HepG2 (cell line): ENCODE measurements at regions not wholly inside any gene's neighbourhood (a gene's known extent, or its start where the extent isn't known, plus 50 kb on each side); places are given as distances from the start of the nearest gene placed in this dataset.

Experiments
- ARHGAP35 ChIP-seq: sonication (generic); formaldehyde crosslinking; IDR thresholded peaks from 2 replicates; pipeline ENCODE4 v1.9.0; 2022; ENCODE audit warnings: mild to moderate bottlenecking, inconsistent platforms, moderate library complexity, missing genetic modification reagents, borderline replicate concordance
- JUND ChIP-seq: sonication (generic); formaldehyde crosslinking; IDR thresholded peaks from 2 replicates; pipeline ENCODE4 v1.8.0; 2022; ENCODE audit warnings: mild to moderate bottlenecking, missing genetic modification reagents
- ZNF672 ChIP-seq: sonication (generic); formaldehyde crosslinking; IDR thresholded peaks from 2 replicates; pipeline ENCODE4 v1.8.1; 2022; ENCODE audit warnings: missing genetic modification reagents
- ZNF768 ChIP-seq: sonication (generic); formaldehyde crosslinking; IDR thresholded peaks from 2 replicates; pipeline ENCODE4 v1.4.0; 2020; ENCODE audit warnings: missing genetic modification reagents
- TF ChIP-seq, protein P1 (sequence below): sonication (generic); formaldehyde crosslinking; IDR thresholded peaks from 2 replicates; pipeline ENCODE4 v1.4.0; 2020; ENCODE audit warnings: mild to moderate bottlenecking, missing genetic modification reagents
- TF ChIP-seq, protein P2 (sequence below): IDR thresholded peaks from 2 replicates; pipeline ENCODE4 v1.6.1; 2016; ENCODE audit warnings: missing biosample characterization, missing genetic modification reagents, low read depth
- TF ChIP-seq, protein P3 (sequence below): sonication (generic); formaldehyde crosslinking; IDR thresholded peaks from 2 replicates; pipeline ENCODE4 v1.5.0; 2020; ENCODE audit warnings: mild to moderate bottlenecking, missing genetic modification reagents, borderline replicate concordance

DNA sequence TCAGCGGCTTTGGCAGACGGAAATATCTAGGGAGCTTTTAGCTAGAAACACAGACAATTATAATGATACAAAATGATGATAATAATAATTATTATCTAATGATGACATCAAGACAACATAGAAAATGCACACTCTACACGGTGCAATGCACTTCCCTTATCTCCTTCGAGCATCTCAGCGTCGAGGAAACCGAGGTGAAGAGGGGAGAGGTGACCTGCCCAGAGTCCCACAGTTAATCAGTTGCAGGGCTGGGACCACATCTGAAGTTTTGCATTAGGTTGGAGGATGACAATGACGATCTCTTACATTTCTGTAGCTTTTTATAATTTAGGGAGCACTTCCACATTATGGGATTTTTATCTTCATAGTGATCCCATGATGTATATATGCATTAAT, 130.2 kb downstream of the PAPOLA start (continued):
- TF ChIP-seq, protein P1, sequence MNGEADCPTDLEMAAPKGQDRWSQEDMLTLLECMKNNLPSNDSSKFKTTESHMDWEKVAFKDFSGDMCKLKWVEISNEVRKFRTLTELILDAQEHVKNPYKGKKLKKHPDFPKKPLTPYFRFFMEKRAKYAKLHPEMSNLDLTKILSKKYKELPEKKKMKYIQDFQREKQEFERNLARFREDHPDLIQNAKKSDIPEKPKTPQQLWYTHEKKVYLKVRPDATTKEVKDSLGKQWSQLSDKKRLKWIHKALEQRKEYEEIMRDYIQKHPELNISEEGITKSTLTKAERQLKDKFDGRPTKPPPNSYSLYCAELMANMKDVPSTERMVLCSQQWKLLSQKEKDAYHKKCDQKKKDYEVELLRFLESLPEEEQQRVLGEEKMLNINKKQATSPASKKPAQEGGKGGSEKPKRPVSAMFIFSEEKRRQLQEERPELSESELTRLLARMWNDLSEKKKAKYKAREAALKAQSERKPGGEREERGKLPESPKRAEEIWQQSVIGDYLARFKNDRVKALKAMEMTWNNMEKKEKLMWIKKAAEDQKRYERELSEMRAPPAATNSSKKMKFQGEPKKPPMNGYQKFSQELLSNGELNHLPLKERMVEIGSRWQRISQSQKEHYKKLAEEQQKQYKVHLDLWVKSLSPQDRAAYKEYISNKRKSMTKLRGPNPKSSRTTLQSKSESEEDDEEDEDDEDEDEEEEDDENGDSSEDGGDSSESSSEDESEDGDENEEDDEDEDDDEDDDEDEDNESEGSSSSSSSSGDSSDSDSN (CRISPR knock-in tag), result no peak
- no peak for TF ChIP-seq JUND (CRISPR knock-in tag)
- no peak for TF ChIP-seq ZNF672 (CRISPR knock-in tag)
- TF ChIP-seq ZNF768, result no peak
- no peak for TF ChIP-seq ARHGAP35
- TF ChIP-seq, protein P2, sequence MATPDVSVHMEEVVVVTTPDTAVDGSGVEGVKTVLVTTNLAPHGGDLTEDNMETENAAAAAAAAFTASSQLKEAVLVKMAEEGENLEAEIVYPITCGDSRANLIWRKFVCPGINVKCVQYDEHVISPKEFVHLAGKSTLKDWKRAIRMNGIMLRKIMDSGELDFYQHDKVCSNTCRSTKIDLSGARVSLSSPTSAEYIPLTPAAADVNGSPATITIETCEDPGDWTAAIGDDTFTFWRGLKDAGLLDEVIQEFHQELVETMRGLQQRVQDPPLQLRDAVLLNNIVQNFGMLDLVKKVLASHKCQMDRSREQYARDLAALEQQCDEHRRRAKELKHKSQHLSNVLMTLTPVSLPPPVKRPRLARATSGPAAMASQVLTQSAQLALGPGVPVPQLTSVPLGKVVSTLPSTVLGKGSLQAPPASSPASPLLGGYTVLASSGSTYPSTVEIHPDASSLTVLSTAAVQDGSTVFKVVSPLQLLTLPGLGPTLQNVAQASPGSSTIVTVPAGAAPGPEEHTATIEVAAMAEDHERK (CRISPR knock-in tag), result no peak
- TF ChIP-seq, protein P3, sequence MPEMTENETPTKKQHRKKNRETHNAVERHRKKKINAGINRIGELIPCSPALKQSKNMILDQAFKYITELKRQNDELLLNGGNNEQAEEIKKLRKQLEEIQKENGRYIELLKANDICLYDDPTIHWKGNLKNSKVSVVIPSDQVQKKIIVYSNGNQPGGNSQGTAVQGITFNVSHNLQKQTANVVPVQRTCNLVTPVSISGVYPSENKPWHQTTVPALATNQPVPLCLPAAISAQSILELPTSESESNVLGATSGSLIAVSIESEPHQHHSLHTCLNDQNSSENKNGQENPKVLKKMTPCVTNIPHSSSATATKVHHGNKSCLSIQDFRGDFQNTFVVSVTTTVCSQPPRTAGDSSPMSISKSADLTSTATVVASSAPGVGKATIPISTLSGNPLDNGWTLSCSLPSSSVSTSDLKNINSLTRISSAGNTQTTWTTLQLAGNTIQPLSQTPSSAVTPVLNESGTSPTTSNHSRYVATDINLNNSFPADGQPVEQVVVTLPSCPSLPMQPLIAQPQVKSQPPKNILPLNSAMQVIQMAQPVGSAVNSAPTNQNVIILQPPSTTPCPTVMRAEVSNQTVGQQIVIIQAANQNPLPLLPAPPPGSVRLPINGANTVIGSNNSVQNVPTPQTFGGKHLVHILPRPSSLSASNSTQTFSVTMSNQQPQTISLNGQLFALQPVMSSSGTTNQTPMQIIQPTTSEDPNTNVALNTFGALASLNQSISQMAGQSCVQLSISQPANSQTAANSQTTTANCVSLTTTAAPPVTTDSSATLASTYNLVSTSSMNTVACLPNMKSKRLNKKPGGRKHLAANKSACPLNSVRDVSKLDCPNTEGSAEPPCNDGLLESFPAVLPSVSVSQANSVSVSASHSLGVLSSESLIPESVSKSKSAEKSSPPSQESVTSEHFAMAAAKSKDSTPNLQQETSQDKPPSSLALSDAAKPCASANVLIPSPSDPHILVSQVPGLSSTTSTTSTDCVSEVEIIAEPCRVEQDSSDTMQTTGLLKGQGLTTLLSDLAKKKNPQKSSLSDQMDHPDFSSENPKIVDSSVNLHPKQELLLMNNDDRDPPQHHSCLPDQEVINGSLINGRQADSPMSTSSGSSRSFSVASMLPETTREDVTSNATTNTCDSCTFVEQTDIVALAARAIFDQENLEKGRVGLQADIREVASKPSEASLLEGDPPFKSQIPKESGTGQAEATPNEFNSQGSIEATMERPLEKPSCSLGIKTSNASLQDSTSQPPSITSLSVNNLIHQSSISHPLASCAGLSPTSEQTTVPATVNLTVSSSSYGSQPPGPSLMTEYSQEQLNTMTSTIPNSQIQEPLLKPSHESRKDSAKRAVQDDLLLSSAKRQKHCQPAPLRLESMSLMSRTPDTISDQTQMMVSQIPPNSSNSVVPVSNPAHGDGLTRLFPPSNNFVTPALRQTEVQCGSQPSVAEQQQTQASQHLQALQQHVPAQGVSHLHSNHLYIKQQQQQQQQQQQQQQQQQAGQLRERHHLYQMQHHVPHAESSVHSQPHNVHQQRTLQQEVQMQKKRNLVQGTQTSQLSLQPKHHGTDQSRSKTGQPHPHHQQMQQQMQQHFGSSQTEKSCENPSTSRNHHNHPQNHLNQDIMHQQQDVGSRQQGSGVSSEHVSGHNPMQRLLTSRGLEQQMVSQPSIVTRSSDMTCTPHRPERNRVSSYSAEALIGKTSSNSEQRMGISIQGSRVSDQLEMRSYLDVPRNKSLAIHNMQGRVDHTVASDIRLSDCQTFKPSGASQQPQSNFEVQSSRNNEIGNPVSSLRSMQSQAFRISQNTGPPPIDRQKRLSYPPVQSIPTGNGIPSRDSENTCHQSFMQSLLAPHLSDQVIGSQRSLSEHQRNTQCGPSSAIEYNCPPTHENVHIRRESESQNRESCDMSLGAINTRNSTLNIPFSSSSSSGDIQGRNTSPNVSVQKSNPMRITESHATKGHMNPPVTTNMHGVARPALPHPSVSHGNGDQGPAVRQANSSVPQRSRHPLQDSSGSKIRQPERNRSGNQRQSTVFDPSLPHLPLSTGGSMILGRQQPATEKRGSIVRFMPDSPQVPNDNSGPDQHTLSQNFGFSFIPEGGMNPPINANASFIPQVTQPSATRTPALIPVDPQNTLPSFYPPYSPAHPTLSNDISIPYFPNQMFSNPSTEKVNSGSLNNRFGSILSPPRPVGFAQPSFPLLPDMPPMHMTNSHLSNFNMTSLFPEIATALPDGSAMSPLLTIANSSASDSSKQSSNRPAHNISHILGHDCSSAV (CRISPR knock-in tag), result no peak
